ENCODE measurements at regions not wholly inside any gene's neighbourhood (a gene's known extent, or its start where the extent isn't known, plus 50 kb on each side); places are given as distances from the start of the nearest gene placed in this dataset.

- DNase-seq = no peak
Observed at GRCh38 chr6:53744321-53744720, 50.5 kb upstream of the LRRC1 start.

GRCh38 chr6:53741034-53741823 is 53.6 kb upstream of the LRRC1 start:
- no peak for DNase-seq

- no peak for DNase-seq
Observed at GRCh38 chr6:53737746-53738145, 57.1 kb upstream of the LRRC1 start.

GRCh38 chr6:53735896-53736295 is 58.9 kb upstream of the LRRC1 start:
- DNase-seq = no peak

DNA sequence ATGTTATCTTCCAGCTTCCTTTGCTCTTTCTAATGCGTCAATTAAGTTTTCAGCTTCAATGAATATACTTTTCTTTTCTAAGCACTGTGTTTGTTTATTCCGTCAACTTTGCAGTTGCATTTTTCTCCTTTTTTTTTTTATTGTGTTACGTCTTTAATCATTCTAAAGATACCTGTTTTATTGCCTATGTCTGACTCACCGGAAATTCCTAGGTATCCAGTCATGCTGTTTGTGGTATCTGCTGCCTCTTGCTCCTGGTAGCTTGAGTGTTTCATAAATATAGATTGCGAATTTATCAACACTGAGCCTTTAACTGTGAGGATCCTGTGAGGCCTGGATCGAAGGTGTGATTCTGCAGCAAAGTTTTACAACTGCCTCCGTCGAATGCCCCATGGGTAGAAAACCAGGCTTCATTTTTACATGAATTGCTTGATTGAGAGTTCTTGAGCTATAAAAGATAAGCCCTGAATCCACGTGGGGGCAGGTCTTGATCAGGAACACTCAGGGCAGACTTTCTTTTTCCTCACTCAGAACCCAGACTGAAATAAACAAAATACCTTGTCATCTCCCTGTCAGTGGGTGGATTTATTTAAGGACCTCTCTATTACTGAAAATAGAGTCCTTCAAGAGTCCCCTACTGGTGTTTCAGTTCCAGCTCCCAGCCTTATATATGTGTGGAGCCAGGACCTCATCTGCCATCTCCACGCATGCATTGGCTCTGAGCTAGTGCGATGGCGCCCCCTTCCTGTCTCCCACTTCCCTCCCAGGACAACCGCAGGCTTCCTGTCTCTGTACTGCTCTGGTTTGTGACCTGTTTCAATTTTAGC is 60.1 kb upstream of the LRRC1 start:
- no peak for DNase-seq

GRCh38 chr6:53731866-53732636 is 62.8 kb upstream of the LRRC1 start:
- DNase-seq = no peak

- DNase-seq = no peak
Observed at GRCh38 chr6:53730767-53731166, 64.0 kb upstream of the LRRC1 start.

GRCh38 chr6:53728570-53729194 is 63.1 kb upstream of the KLHL31 start:
- peak; percentile 33 to 65 (median 54) for DNase-seq

- DNase-seq = no peak
Observed at GRCh38 chr6:53727748-53728147, 62.2 kb upstream of the KLHL31 start.

- peak; percentile 62 to 85 (median 80) for DNase-seq
Observed at GRCh38 chr6:53725791-53726575, 60.4 kb upstream of the KLHL31 start.

GRCh38 chr6:53724501-53724900 is 58.9 kb upstream of the KLHL31 start:
- no peak for DNase-seq

- no peak for DNase-seq
Observed at GRCh38 chr6:53723331-53723730, 57.8 kb upstream of the KLHL31 start.

DNA sequence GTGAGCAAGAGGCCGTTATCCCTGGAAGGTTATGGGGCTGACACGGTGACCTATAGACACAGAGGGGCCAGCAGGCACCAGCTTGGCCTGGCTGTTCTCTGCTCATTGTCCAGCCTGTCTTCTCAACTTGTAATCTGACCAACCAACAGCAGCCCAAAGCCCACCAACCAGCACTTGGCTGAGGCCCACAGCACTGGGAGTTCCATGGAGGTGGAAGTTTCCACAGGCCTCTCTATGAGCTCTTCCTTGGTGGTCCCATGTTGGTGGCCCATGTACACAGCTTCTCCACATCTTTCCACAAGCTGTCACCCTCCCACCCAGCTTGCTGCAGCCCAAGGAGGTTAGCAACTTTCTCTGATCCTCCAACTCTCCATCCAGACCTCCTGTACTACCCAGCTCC is 56.2 kb upstream of the KLHL31 start:
- no peak for DNase-seq

DNA sequence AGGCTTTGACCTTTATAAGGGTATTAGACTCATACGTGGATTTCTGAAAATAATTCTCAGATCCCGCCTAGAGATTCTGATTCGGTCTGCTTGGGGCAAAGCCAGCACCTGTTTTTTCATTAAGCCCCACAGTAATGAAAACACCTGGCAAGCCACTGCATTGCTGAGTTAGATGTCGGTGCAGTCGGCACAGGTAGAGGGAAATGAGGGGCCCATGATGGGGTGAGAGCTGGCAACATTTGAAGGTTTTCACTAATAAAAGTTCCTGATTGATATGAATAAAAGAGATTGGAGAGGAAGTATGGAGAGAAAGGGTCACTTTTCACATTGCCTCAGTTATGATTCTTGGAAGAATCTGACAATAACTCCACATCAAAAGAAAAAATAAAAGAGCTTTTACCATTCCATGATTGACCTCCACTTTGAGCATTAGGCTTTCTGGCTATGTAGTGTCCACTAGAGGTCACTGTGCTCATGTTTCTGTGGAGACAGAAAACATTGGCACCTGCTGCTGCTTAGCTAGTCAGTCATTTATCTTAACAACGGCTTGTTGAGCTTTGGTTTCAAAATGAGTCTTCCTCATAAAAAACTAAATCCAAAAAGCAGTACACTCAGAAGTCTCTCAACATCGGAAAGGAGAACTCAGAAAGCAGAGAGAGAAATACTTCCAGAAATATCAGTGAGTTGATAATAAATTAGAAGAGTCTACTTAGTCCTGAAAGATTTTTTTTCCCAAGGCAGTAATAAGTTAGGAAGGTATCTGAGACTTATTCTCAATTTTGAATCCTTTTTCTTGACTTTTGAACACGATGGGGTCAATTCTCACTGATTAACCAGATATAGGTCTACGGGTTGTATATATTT is 53.3 kb upstream of the KLHL31 start:
- DNase-seq = peak; percentile 62 to 82 (median 76)

DNA sequence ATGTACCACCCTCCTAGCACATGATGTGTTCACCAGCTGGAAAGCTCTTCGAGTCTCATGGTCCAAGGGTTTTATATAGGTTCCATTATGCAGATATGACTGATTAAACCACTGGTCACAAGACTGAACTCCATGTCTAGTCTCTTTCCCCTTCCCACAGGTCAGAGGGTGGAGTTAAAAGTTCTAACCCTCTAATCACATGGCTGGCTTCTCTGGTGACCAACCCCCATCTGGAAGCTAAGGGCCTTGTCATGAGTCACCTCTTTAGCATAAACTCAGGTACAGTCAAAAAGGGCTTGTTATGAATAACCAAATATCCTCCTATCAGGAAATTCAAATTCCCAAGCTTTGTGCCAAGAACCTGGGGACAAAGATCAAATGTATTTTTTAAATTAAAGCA is 52.0 kb upstream of the KLHL31 start:
- DNase-seq = no peak

GRCh38 chr6:53715434-53715833 is 49.9 kb upstream of the KLHL31 start:
- no peak for DNase-seq
